ENCODE measurements at regions not wholly inside any gene's neighbourhood (a gene's known extent, or its start where the extent isn't known, plus 50 kb on each side); places are given as distances from the start of the nearest gene placed in this dataset.
"Not testable (repeated sequence)": the region's sequence is repeated elsewhere in the genome, so short reads cannot be mapped to it uniquely, and the experiment has no call there.

GRCh38 chr14:87613881-87614280 is 379.1 kb downstream of the GALC start:
- TF ChIP-seq, protein P1, sequence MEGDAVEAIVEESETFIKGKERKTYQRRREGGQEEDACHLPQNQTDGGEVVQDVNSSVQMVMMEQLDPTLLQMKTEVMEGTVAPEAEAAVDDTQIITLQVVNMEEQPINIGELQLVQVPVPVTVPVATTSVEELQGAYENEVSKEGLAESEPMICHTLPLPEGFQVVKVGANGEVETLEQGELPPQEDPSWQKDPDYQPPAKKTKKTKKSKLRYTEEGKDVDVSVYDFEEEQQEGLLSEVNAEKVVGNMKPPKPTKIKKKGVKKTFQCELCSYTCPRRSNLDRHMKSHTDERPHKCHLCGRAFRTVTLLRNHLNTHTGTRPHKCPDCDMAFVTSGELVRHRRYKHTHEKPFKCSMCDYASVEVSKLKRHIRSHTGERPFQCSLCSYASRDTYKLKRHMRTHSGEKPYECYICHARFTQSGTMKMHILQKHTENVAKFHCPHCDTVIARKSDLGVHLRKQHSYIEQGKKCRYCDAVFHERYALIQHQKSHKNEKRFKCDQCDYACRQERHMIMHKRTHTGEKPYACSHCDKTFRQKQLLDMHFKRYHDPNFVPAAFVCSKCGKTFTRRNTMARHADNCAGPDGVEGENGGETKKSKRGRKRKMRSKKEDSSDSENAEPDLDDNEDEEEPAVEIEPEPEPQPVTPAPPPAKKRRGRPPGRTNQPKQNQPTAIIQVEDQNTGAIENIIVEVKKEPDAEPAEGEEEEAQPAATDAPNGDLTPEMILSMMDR (IDR thresholded peaks at IDR 0.05), result no peak
- Histone ChIP-seq H3K4me3 (no peak overlapping the region), H3K4me1 (no peaks in the 10 kb centered on the region), H3K36me3 (no peaks in the 10 kb centered on the region), H3K27me3 (no peaks in the 10 kb centered on the region), H3K9me3 (no peaks in the 10 kb centered on the region), H3K27ac (no peak overlapping the region), H3K9ac (ENCODE audit: low read depth in 2 of 2, low read length in 2 of 2) (no peak overlapping the region)
- DNase-seq, result no peak
- intact Hi-C loops (cut with DNase I), result no loop called here

- intact Hi-C loops (cut with DNase I), result not testable (repeated sequence)
Measured at GRCh38 chr14:87607056-87607455, 385.9 kb downstream of the GALC start.

DNA sequence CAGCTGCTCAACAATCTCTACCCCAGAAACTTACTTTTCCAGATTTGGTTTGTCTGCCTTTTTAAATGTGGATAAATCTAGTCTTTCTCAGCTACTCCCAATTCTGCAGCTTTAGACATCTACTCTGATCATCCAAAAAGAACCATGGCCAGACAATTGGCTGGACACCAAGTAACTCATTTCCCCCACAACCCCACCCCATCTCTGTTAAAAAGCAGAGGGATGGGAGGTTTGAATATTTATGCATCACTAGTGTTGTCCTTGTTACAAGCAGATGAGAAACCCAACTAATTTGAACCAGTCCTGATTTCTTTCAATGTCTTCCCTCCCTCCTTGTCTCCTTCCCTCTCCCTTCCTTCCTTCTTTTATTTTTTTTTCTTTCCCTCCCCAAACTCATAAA is 391.9 kb downstream of the GALC start:
- intact Hi-C loops (cut with DNase I), result no loop called here
- DNase-seq, result no peak
- Histone ChIP-seq H3K9ac (ENCODE audit: low read depth in 2 of 2, low read length in 2 of 2) (no peak overlapping the region), H3K36me3 (no peaks in the 10 kb centered on the region), H3K4me3 (no peak overlapping the region), H3K27me3 (no peaks in the 10 kb centered on the region), H3K27ac (no peak overlapping the region), H3K9me3 (no peaks in the 10 kb centered on the region), H3K4me1 (no peaks in the 10 kb centered on the region)
- TF ChIP-seq, protein P1 (IDR thresholded peaks at IDR 0.05), result no peak

More at GRCh38 chr14:87607056-87607455, 385.9 kb downstream of the GALC start:
- H3K36me3 ChIP-seq; H3K4me3 ChIP-seq; H3K9ac ChIP-seq (ENCODE audit: low read depth in 2 of 2, low read length in 2 of 2); H3K9me3 ChIP-seq; H3K4me1 ChIP-seq; H3K27ac ChIP-seq; H3K27me3 ChIP-seq; DNase-seq: not testable (repeated sequence)

DNA sequence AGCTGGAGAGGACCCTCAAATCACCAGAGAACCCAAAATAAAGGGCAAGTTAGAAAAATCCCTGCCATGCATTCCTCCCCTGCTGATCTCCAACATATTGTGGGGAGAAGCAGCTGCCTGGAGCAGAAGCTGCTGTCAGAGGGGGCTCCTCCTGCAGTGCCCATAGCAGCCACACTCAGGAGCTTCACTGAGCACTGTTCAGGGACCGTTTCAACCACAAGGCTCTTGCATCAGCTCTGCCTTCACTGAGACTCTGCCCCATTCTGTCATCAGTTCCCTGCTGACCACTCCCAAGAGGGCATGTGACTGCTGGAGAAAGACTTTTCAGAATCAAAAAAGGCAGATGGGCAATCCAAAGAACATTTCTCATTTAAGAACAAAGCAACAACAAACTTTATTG is 392.7 kb downstream of the GALC start:
- H3K36me3 ChIP-seq, result no peaks in the 10 kb centered on the region
- no peak overlapping the region for H3K9ac ChIP-seq (ENCODE audit: low read depth in 2 of 2, low read length in 2 of 2)
- TF ChIP-seq, protein P1 (IDR thresholded peaks at IDR 0.05), result no peak
- intact Hi-C loops (cut with DNase I), result no loop called here
- H3K4me1 ChIP-seq, result no peaks in the 10 kb centered on the region
- no peak overlapping the region for H3K27ac ChIP-seq
- no peak overlapping the region for H3K4me3 ChIP-seq
- DNase-seq, result no peak
- H3K27me3 ChIP-seq, result no peaks in the 10 kb centered on the region
- no peaks in the 10 kb centered on the region for H3K9me3 ChIP-seq

- H3K9ac ChIP-seq (ENCODE audit: low read depth in 2 of 2, low read length in 2 of 2), result no peak overlapping the region
- H3K27me3 ChIP-seq, result no peaks in the 10 kb centered on the region
- H3K4me1 ChIP-seq, result no peaks in the 10 kb centered on the region
- intact Hi-C loops (cut with DNase I), result no loop called here
- no peaks in the 10 kb centered on the region for H3K9me3 ChIP-seq
- H3K4me3 ChIP-seq, result no peak overlapping the region
- no peaks in the 10 kb centered on the region for H3K36me3 ChIP-seq
- H3K27ac ChIP-seq, result no peak overlapping the region
- DNase-seq, result no peak
- TF ChIP-seq, protein P1 (IDR thresholded peaks at IDR 0.05), result no peak
Measured at GRCh38 chr14:87581298-87581697, 411.7 kb downstream of the GALC start.

- intact Hi-C loops (cut with DNase I), result no loop called here
- no peaks in the 10 kb centered on the region for H3K36me3 ChIP-seq
- DNase-seq, result no peak
- H3K27ac ChIP-seq, result no peak overlapping the region
- no peaks in the 10 kb centered on the region for H3K27me3 ChIP-seq
- no peaks in the 10 kb centered on the region for H3K4me1 ChIP-seq
- no peaks in the 10 kb centered on the region for H3K9me3 ChIP-seq
- TF ChIP-seq, protein P1 (IDR thresholded peaks at IDR 0.05), result no peak
- H3K4me3 ChIP-seq, result no peak overlapping the region
- no peak overlapping the region for H3K9ac ChIP-seq (ENCODE audit: low read depth in 2 of 2, low read length in 2 of 2)
Measured at GRCh38 chr14:87579036-87579435, 413.9 kb downstream of the GALC start.

Data from colonic mucosa (tissue), 4 donors.